ENCODE measurements at regions not wholly inside any gene's neighbourhood (a gene's known extent, or its start where the extent isn't known, plus 50 kb on each side); places are given as distances from the start of the nearest gene placed in this dataset.

- ATAC-seq (no peak), DNase-seq (no peak)
- in situ Hi-C loops (cut with MboI; ENCODE audit: low sequenced_read_pairs in 4 of 4) (no loop called here), intact Hi-C loops (cut with DNase I; ENCODE audit: low total_unique reads) (no loop called here)
- no peaks in the 10 kb centered on the region for H3K36me3 ChIP-seq
- H3K4me1 ChIP-seq, result no peaks in the 10 kb centered on the region
- H3K27ac ChIP-seq, result no peak overlapping the region
- no peak for TF ChIP-seq CTCF (IDR thresholded peaks at IDR 0.05 in 4 of 5, conservative IDR thresholded peaks at IDR 0.05 in 1 of 5)
- no peak for TF ChIP-seq POLR2A (IDR thresholded peaks at IDR 0.05)
- no peak overlapping the region for H3K4me3 ChIP-seq
- no peaks in the 10 kb centered on the region for H3K27me3 ChIP-seq
- H3K9me3 ChIP-seq, result no peaks in the 10 kb centered on the region
These were observed 131.2 kb downstream of the ETAA1 start for GRCh38 chr2:67528320-67528719.

GRCh38 chr2:67532387-67532786 is 135.3 kb downstream of the ETAA1 start:
- intact Hi-C loops (cut with DNase I; ENCODE audit: low total_unique reads), result no loop called here

GRCh38 chr2:67534745-67535144 is 137.6 kb downstream of the ETAA1 start:
- intact Hi-C loops (cut with DNase I; ENCODE audit: low total_unique reads) (no loop called here), in situ Hi-C loops (cut with MboI; ENCODE audit: low sequenced_read_pairs in 4 of 4) (no loop called here)
- H3K27ac ChIP-seq, result no peak overlapping the region

More at GRCh38 chr2:67532387-67532786, 135.3 kb downstream of the ETAA1 start:
- in situ Hi-C loops (cut with MboI; ENCODE audit: low sequenced_read_pairs in 4 of 4), result no loop called here
- H3K27ac ChIP-seq, result no peak overlapping the region
- ATAC-seq, result no peak
- H3K27me3 ChIP-seq, result no peaks in the 10 kb centered on the region
- DNase-seq, result no peak
- H3K4me1 ChIP-seq, result no peaks in the 10 kb centered on the region
- no peak overlapping the region for H3K4me3 ChIP-seq
- H3K36me3 ChIP-seq, result no peaks in the 10 kb centered on the region
- H3K9me3 ChIP-seq, result no peaks in the 10 kb centered on the region
- TF ChIP-seq CTCF (IDR thresholded peaks at IDR 0.05 in 4 of 5, conservative IDR thresholded peaks at IDR 0.05 in 1 of 5) (no peak), POLR2A (IDR thresholded peaks at IDR 0.05) (no peak)

GRCh38 chr2:67540962-67541361 is 143.8 kb downstream of the ETAA1 start:
- no peak for ATAC-seq
- no peaks in the 10 kb centered on the region for H3K4me1 ChIP-seq
- H3K9me3 ChIP-seq, result peaks cover 0 to 13% (median 2%) of the 10 kb centered on the region in 3 donors
- in situ Hi-C loops (cut with MboI; ENCODE audit: low sequenced_read_pairs in 4 of 4), result no loop called here
- TF ChIP-seq POLR2A (IDR thresholded peaks at IDR 0.05), result no peak
- TF ChIP-seq CTCF (IDR thresholded peaks at IDR 0.05 in 4 of 5, conservative IDR thresholded peaks at IDR 0.05 in 1 of 5), result no peak
- H3K36me3 ChIP-seq, result no peaks in the 10 kb centered on the region
- H3K27me3 ChIP-seq, result no peaks in the 10 kb centered on the region
- intact Hi-C loops (cut with DNase I; ENCODE audit: low total_unique reads), result no loop called here
- H3K4me3 ChIP-seq, result no peak overlapping the region
- no peak overlapping the region for H3K27ac ChIP-seq
- no peak for DNase-seq

More at GRCh38 chr2:67534745-67535144, 137.6 kb downstream of the ETAA1 start:
- H3K4me1 ChIP-seq, result no peaks in the 10 kb centered on the region
- H3K27me3 ChIP-seq, result no peaks in the 10 kb centered on the region
- H3K36me3 ChIP-seq, result no peaks in the 10 kb centered on the region
- no peak for TF ChIP-seq POLR2A (IDR thresholded peaks at IDR 0.05)
- TF ChIP-seq CTCF (IDR thresholded peaks at IDR 0.05 in 4 of 5, conservative IDR thresholded peaks at IDR 0.05 in 1 of 5), result no peak
- H3K9me3 ChIP-seq, result peaks cover 0 to 13% (median 2%) of the 10 kb centered on the region in 3 donors
- DNase-seq (no peak), ATAC-seq (no peak)
- H3K4me3 ChIP-seq, result no peak overlapping the region

GRCh38 chr2:67544286-67544685 is 147.2 kb downstream of the ETAA1 start:
- intact Hi-C loops (cut with DNase I; ENCODE audit: low total_unique reads) (no loop called here), in situ Hi-C loops (cut with MboI; ENCODE audit: low sequenced_read_pairs in 4 of 4) (no loop called here)
- no peak overlapping the region for H3K4me3 ChIP-seq

More at GRCh38 chr2:67544286-67544685, 147.2 kb downstream of the ETAA1 start:
- DNase-seq (no peak), ATAC-seq (no peak)
- H3K4me1 ChIP-seq, result no peaks in the 10 kb centered on the region
- TF ChIP-seq CTCF (IDR thresholded peaks at IDR 0.05 in 4 of 5, conservative IDR thresholded peaks at IDR 0.05 in 1 of 5) (no peak), POLR2A (IDR thresholded peaks at IDR 0.05) (no peak)
- H3K27me3 ChIP-seq, result no peaks in the 10 kb centered on the region
- no peak overlapping the region for H3K27ac ChIP-seq
- no peaks in the 10 kb centered on the region for H3K9me3 ChIP-seq
- no peaks in the 10 kb centered on the region for H3K36me3 ChIP-seq

Measured in gastrocnemius medialis (tissue), 4 donors.